Erythroblast (primary cell): ENCODE measurements at regions not wholly inside any gene's neighbourhood (a gene's known extent, or its start where the extent isn't known, plus 50 kb on each side); places are given as distances from the start of the nearest gene placed in this dataset.

ENCODE experiments used
- GATA1 ChIP-seq: IDR thresholded peaks from 2 replicates; pipeline ENCODE4 v1.6.1; 2011; ENCODE audit warnings: low read depth, mild to moderate bottlenecking, control low read depth, low read length, moderate library complexity
- POLR2A ChIP-seq: IDR thresholded peaks from 2 replicates; pipeline ENCODE4 v1.6.1; 2011; ENCODE audit warnings: mild to moderate bottlenecking, low read length

GRCh38 chr5:155957884-155958283, 369.1 kb upstream of the SGCD start:
- TF ChIP-seq POLR2A (no peak), GATA1 (no peak)
